ENCODE measurements at regions not wholly inside any gene's neighbourhood (a gene's known extent, or its start where the extent isn't known, plus 50 kb on each side); places are given as distances from the start of the nearest gene placed in this dataset.

- TF ChIP-seq PKNOX1 (IDR thresholded peaks at IDR 0.05) (no peak), BHLHE40 (IDR thresholded peaks at IDR 0.05; ENCODE audit: borderline replicate concordance) (no peak), FOXM1 (IDR thresholded peaks at IDR 0.05; ENCODE audit: borderline replicate concordance) (no peak), SP1 (IDR thresholded peaks at IDR 0.05) (no peak), SUZ12 (IDR thresholded peaks at IDR 0.05) (no peak)
These were observed 195.4 kb upstream of the C14orf180 start for GRCh38 chr14:104383996-104384775.

All from HEK293T (cell line).